ENCODE measurements at regions not wholly inside any gene's neighbourhood (a gene's known extent, or its start where the extent isn't known, plus 50 kb on each side); places are given as distances from the start of the nearest gene placed in this dataset.

- no peak for DNase-seq (ENCODE audit: low read depth, low spot score)
- Histone ChIP-seq H2AFZ (ENCODE audit: low read depth, low read length) (no peak overlapping the region), H3K9me1 (replicated peaks; ENCODE audit: control insufficient read depth, extremely low read depth, insufficient read depth, low read length) (no peaks in the 10 kb centered on the region), H3K9ac (replicated peaks; ENCODE audit: extremely low read depth, insufficient read depth, low read length) (no peak overlapping the region), H3K36me3 (ENCODE audit: control insufficient read depth in 2 of 2, extremely low read depth in 1 of 2, insufficient read depth in 2 of 2, low read length in 2 of 2) (no peaks in the 10 kb centered on the region), H3K9me3 (replicated peaks; ENCODE audit: control insufficient read depth, insufficient read depth, low read length) (no peaks in the 10 kb centered on the region), H3K27ac (ENCODE audit: insufficient read depth, low read depth, low read length) (no peak overlapping the region), H3K4me2 (ENCODE audit: insufficient read depth, low read length) (no peak overlapping the region), H3K4me1 (ENCODE audit: control insufficient read depth, extremely low read depth, insufficient read depth, low read length) (no peaks in the 10 kb centered on the region), H3K79me2 (ENCODE audit: control insufficient read depth, insufficient read depth, low read length) (no peaks in the 10 kb centered on the region), H3K4me3 (replicated peaks in 1 of 3; ENCODE audit: insufficient read depth in 1 of 3, low read depth in 1 of 3, low read length in 3 of 3) (no peak overlapping the region), H4K20me1 (replicated peaks; ENCODE audit: control insufficient read depth, extremely low read depth, insufficient read depth, low read length) (no peaks in the 10 kb centered on the region), H3K27me3 (ENCODE audit: control insufficient read depth in 2 of 2, insufficient read depth in 2 of 2, low read length in 2 of 2) (no peaks in the 10 kb centered on the region)
- POLR2A ChIA-PET: no interaction called here
- CTCF ChIA-PET: no interaction called here
- dilution Hi-C loops (cut with MboI; ENCODE audit: extremely low pct_ligation_motif_present, low sequenced_read_pairs) (no loop called here), intact Hi-C loops (cut with micrococcal nuclease) (no loop called here)
- TF ChIP-seq POLR2A (IDR thresholded peaks at IDR 0.05; ENCODE audit: low read depth, low read length): no peak
- TF ChIP-seq, protein P1, sequence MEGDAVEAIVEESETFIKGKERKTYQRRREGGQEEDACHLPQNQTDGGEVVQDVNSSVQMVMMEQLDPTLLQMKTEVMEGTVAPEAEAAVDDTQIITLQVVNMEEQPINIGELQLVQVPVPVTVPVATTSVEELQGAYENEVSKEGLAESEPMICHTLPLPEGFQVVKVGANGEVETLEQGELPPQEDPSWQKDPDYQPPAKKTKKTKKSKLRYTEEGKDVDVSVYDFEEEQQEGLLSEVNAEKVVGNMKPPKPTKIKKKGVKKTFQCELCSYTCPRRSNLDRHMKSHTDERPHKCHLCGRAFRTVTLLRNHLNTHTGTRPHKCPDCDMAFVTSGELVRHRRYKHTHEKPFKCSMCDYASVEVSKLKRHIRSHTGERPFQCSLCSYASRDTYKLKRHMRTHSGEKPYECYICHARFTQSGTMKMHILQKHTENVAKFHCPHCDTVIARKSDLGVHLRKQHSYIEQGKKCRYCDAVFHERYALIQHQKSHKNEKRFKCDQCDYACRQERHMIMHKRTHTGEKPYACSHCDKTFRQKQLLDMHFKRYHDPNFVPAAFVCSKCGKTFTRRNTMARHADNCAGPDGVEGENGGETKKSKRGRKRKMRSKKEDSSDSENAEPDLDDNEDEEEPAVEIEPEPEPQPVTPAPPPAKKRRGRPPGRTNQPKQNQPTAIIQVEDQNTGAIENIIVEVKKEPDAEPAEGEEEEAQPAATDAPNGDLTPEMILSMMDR (IDR thresholded peaks at IDR 0.05; ENCODE audit: extremely low read depth in 1 of 2, insufficient read depth in 1 of 2, low read depth in 1 of 2, low read length in 2 of 2): no peak
- TF ChIP-seq POLR2AphosphoS5 (IDR thresholded peaks at IDR 0.05; ENCODE audit: insufficient read depth, low read depth, low read length): no peak
- TF ChIP-seq JUN (IDR thresholded peaks at IDR 0.05; ENCODE audit: borderline replicate concordance, insufficient read depth, insufficient read length, low read depth): no peak
- TF ChIP-seq EZH2 (IDR thresholded peaks at IDR 0.05; ENCODE audit: borderline replicate concordance, low read depth, low read length, severe bottlenecking): no peak
- BruUV-seq (replicated peaks): no TSS peak
- FAIRE-seq: no peak
These were observed 238.8 kb downstream of the USP46 start for GRCh38 chr4:52420330-52420729.

- H3K4me2 ChIP-seq (ENCODE audit: insufficient read depth, low read length): no peak overlapping the region
- intact Hi-C loops (cut with micrococcal nuclease): no loop called here
- H3K79me2 ChIP-seq (ENCODE audit: control insufficient read depth, insufficient read depth, low read length): no peaks in the 10 kb centered on the region
- no peak overlapping the region for H2AFZ ChIP-seq (ENCODE audit: low read depth, low read length)
- POLR2A ChIA-PET: no interaction called here
- DNase-seq (ENCODE audit: low read depth, low spot score) (no peak), FAIRE-seq (no peak)
- CTCF ChIA-PET: interaction anchor here (0.6 to 1.4 kb wide), 2 partner anchors 13 to 454 kb away, joined by 5 read pairs; no protein-coding TSS in a partner anchor
- H3K27me3 ChIP-seq (ENCODE audit: control insufficient read depth in 2 of 2, insufficient read depth in 2 of 2, low read length in 2 of 2): no peaks in the 10 kb centered on the region
- H3K27ac ChIP-seq (ENCODE audit: insufficient read depth, low read depth, low read length): no peak overlapping the region
- no peak overlapping the region for H3K4me3 ChIP-seq (replicated peaks in 1 of 3; ENCODE audit: insufficient read depth in 1 of 3, low read depth in 1 of 3, low read length in 3 of 3)
- H3K9me1 ChIP-seq (replicated peaks; ENCODE audit: control insufficient read depth, extremely low read depth, insufficient read depth, low read length): no peaks in the 10 kb centered on the region
- H3K36me3 ChIP-seq (ENCODE audit: control insufficient read depth in 2 of 2, extremely low read depth in 1 of 2, insufficient read depth in 2 of 2, low read length in 2 of 2): no peaks in the 10 kb centered on the region
- TF ChIP-seq POLR2A (IDR thresholded peaks at IDR 0.05; ENCODE audit: low read depth, low read length): no peak
- TF ChIP-seq EZH2 (IDR thresholded peaks at IDR 0.05; ENCODE audit: borderline replicate concordance, low read depth, low read length, severe bottlenecking): no peak
- no peaks in the 10 kb centered on the region for H3K4me1 ChIP-seq (ENCODE audit: control insufficient read depth, extremely low read depth, insufficient read depth, low read length)
- no TSS peak for BruUV-seq (replicated peaks)
- no peak overlapping the region for H3K9ac ChIP-seq (replicated peaks; ENCODE audit: extremely low read depth, insufficient read depth, low read length)
- dilution Hi-C loops (cut with MboI; ENCODE audit: extremely low pct_ligation_motif_present, low sequenced_read_pairs): no loop called here
- no peaks in the 10 kb centered on the region for H4K20me1 ChIP-seq (replicated peaks; ENCODE audit: control insufficient read depth, extremely low read depth, insufficient read depth, low read length)
- H3K9me3 ChIP-seq (replicated peaks; ENCODE audit: control insufficient read depth, insufficient read depth, low read length): no peaks in the 10 kb centered on the region
These were observed 237.3 kb downstream of the USP46 start for GRCh38 chr4:52421811-52422213.
